NT2/D1 (cell line): ENCODE measurements at regions not wholly inside any gene's neighbourhood (a gene's known extent, or its start where the extent isn't known, plus 50 kb on each side); places are given as distances from the start of the nearest gene placed in this dataset.

Experiments
- DNase-seq: peaks from one replicate; pipeline ENCODE4 v3.0.0-alpha.2; 2011; ENCODE audit warnings: low read depth, low spot score
- H3K27me3 ChIP-seq: 2 replicates; pipeline ENCODE4 v1.6.0; 2011; ENCODE audit warnings: mild to moderate bottlenecking; ENCODE audit not compliant: insufficient read length, insufficient read depth
- H3K36me3 ChIP-seq: 2 replicates; pipeline ENCODE4 v1.6.1; 2011; ENCODE audit warnings: mild to moderate bottlenecking, low read length, mixed read lengths; ENCODE audit not compliant: insufficient read depth, insufficient read length
- H3K4me1 ChIP-seq: 2 replicates; pipeline ENCODE4 v1.5.1; 2011; ENCODE audit not compliant: insufficient read depth, insufficient read length
- H3K4me3 ChIP-seq: 2 replicates; pipeline ENCODE4 v1.5.1; 2011; ENCODE audit warnings: low read depth; ENCODE audit not compliant: insufficient read length
- H3K9ac ChIP-seq: 2 replicates; pipeline ENCODE4 v1.6.0; 2011; ENCODE audit warnings: low read depth; ENCODE audit not compliant: insufficient read length
- H3K9me3 ChIP-seq: 2 replicates; pipeline ENCODE4 v1.5.1; 2011; ENCODE audit warnings: mild to moderate bottlenecking, low read length; ENCODE audit not compliant: insufficient read depth
- SUZ12 ChIP-seq: IDR thresholded peaks from 2 replicates; pipeline ENCODE4 v1.6.1; 2011; ENCODE audit not compliant: insufficient read length, insufficient read depth; ENCODE audit errors: extremely low read depth
- YY1 ChIP-seq: IDR thresholded peaks from 2 replicates; pipeline ENCODE4 v1.6.1; 2011; ENCODE audit not compliant: insufficient read length, insufficient read depth
- ZNF274 ChIP-seq: IDR thresholded peaks from 2 replicates; pipeline ENCODE4 v1.6.1; 2011; ENCODE audit warnings: mild to moderate bottlenecking, low read depth, low read length

DNA sequence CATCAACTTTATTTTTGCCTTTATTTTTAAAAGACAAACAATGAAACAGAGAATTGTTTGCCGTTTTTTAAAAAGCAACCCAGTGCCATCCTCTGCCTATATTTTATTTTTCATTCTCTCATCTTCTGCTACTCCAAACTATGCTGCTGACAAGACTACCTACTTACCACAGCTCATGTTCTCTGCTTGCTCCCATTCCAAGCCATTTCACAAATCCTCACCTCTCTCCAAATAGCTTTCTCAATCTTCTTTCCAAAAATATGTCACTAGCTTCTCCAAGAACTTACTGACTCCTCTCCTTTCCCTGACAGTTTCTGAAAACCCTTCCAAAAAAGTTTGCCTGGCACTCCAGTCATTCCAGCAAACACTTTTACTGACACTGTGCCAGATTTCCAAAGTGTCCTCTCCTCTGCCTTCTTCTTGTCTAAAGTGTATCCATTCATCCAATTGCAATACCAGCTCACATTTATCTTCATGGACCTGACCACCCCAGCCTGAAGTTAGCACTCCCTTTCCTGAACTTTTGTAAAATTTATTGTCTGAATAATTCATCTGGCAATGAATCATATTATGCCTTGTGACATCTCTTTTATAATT, 766.5 kb upstream of the B3GALT2 start:
- no peak for TF ChIP-seq YY1
- no peak for TF ChIP-seq ZNF274
- no peak for TF ChIP-seq SUZ12
- Histone ChIP-seq H3K27me3 (no peaks in the 10 kb centered on the region), H3K9me3 (no peaks in the 10 kb centered on the region), H3K9ac (no peak overlapping the region), H3K36me3 (no peaks in the 10 kb centered on the region), H3K4me1 (no peaks in the 10 kb centered on the region), H3K4me3 (no peak overlapping the region)
- DNase-seq, result no peak

GRCh38 chr1:193951984-193952383, 765.6 kb upstream of the B3GALT2 start:
- TF ChIP-seq YY1 (no peak), ZNF274 (no peak), SUZ12 (no peak)
- Histone ChIP-seq H3K36me3 (no peaks in the 10 kb centered on the region), H3K9ac (no peak overlapping the region), H3K9me3 (no peaks in the 10 kb centered on the region), H3K4me1 (no peaks in the 10 kb centered on the region), H3K27me3 (no peaks in the 10 kb centered on the region), H3K4me3 (no peak overlapping the region)
- DNase-seq, result no peak

DNA sequence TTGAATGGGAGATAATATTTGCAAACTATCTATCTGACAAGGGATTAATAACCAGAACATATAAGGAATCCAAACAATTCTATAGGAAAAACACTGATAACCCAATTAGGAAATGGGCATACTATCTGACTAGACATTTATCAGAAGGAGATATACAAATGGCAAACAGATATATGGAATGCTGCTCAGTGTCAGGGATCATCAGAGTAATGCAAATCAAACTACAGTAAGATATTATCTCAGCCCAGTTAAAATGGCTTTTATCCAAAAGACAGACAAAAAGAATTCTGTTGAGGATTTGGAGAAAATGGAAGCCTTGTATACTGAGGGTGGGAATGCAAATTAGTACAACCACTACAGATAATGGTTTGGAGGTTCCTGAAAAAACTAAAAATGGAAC, 758.0 kb upstream of the B3GALT2 start:
- no peak for DNase-seq
- Histone ChIP-seq H3K9ac (no peak overlapping the region), H3K36me3 (no peaks in the 10 kb centered on the region), H3K4me3 (no peak overlapping the region), H3K27me3 (no peaks in the 10 kb centered on the region), H3K4me1 (no peaks in the 10 kb centered on the region), H3K9me3 (no peaks in the 10 kb centered on the region)
- TF ChIP-seq ZNF274, result no peak
- no peak for TF ChIP-seq SUZ12
- no peak for TF ChIP-seq YY1

GRCh38 chr1:193940176-193940575, 753.8 kb upstream of the B3GALT2 start:
- no peaks in the 10 kb centered on the region for H3K27me3 ChIP-seq
- TF ChIP-seq SUZ12 (no peak), YY1 (no peak), ZNF274 (no peak)
- H3K36me3 ChIP-seq, result no peaks in the 10 kb centered on the region
- no peak for DNase-seq
- H3K9ac ChIP-seq, result no peak overlapping the region
- no peaks in the 10 kb centered on the region for H3K4me1 ChIP-seq
- 0 out of 2 replicates have a peak, but pooled peaks cover 6% of the 10 kb centered on the region for H3K9me3 ChIP-seq
- no peak overlapping the region for H3K4me3 ChIP-seq

DNA sequence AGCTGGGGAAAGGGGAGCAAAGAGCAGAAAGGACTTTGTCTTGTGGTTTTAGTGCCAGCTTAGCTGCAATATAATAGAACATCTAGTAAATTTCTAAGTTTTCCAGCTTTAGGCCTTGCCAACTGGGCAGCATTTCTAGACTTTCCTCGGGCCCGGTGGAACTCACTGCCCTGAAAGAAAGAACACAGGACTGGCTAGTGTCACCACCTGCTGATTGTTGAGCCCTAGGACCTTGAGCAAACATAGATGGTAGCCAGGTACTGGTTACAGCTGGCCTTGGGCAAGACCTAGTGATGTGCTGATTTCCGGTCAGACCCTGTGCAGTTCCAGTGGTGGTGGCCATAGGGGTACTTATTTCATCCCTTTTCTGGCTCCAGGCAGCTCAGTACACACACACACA, 753.2 kb upstream of the B3GALT2 start:
- Histone ChIP-seq H3K9me3 (0 out of 2 replicates have a peak, but pooled peaks cover 7% of the 10 kb centered on the region), H3K27me3 (no peaks in the 10 kb centered on the region), H3K4me3 (no peak overlapping the region), H3K4me1 (no peaks in the 10 kb centered on the region), H3K36me3 (no peaks in the 10 kb centered on the region), H3K9ac (no peak overlapping the region)
- no peak for TF ChIP-seq SUZ12
- DNase-seq, result no peak

- H3K4me1 ChIP-seq, result no peaks in the 10 kb centered on the region
- no peaks in the 10 kb centered on the region for H3K36me3 ChIP-seq
- no peak for DNase-seq
- H3K9ac ChIP-seq, result no peak overlapping the region
- H3K4me3 ChIP-seq, result no peak overlapping the region
- H3K9me3 ChIP-seq, result 0 out of 2 replicates have a peak, but pooled peaks cover 7% of the 10 kb centered on the region
- TF ChIP-seq YY1 (no peak), ZNF274 (no peak), SUZ12 (no peak)
- no peaks in the 10 kb centered on the region for H3K27me3 ChIP-seq
Observed at GRCh38 chr1:193937308-193937707, 750.9 kb upstream of the B3GALT2 start.

GRCh38 chr1:193932979-193933378, 746.6 kb upstream of the B3GALT2 start:
- no peak for TF ChIP-seq ZNF274
- no peak for TF ChIP-seq SUZ12
- no peak for DNase-seq
- H3K9ac ChIP-seq, result no peak overlapping the region
- H3K27me3 ChIP-seq, result no peaks in the 10 kb centered on the region
- H3K9me3 ChIP-seq, result peaks cover 20% of the 10 kb centered on the region
- H3K36me3 ChIP-seq, result no peaks in the 10 kb centered on the region
- H3K4me3 ChIP-seq, result no peak overlapping the region
- H3K4me1 ChIP-seq, result no peaks in the 10 kb centered on the region

- Histone ChIP-seq H3K27me3 (no peaks in the 10 kb centered on the region), H3K36me3 (no peaks in the 10 kb centered on the region), H3K9me3 (peaks cover 32% of the 10 kb centered on the region), H3K9ac (no peak overlapping the region), H3K4me1 (no peaks in the 10 kb centered on the region), H3K4me3 (no peak overlapping the region)
- DNase-seq, result no peak
- TF ChIP-seq ZNF274 (no peak), YY1 (no peak), SUZ12 (no peak)
Observed at GRCh38 chr1:193931356-193931755, 744.9 kb upstream of the B3GALT2 start.
